GM21576 (cell line): ENCODE measurements at regions not wholly inside any gene's neighbourhood (a gene's known extent, or its start where the extent isn't known, plus 50 kb on each side); places are given as distances from the start of the nearest gene placed in this dataset.

Source experiments
- ATAC-seq: cut with Tn5 transposase; IDR thresholded peaks from one replicate; pipeline ENCODE4 v1.9.1; 2021; ENCODE audit warnings: mild to moderate bottlenecking, moderate library complexity; ENCODE audit not compliant: unreplicated experiment

GRCh38 chr1:61627365-61627764, 97.6 kb downstream of the TM2D1 start:
- no peak for ATAC-seq

- ATAC-seq, result no peak
Measured at GRCh38 chr1:61626816-61627215, 98.1 kb downstream of the TM2D1 start.

- ATAC-seq, result no peak
Measured at GRCh38 chr1:61623852-61624251, 101.1 kb downstream of the TM2D1 start.

- no peak for ATAC-seq
Measured at GRCh38 chr1:61620536-61620935, 104.4 kb downstream of the TM2D1 start.

- no peak for ATAC-seq
Measured at GRCh38 chr1:61618755-61619154, 106.2 kb downstream of the TM2D1 start.

GRCh38 chr1:61618193-61618592, 106.7 kb downstream of the TM2D1 start:
- ATAC-seq, result no peak

GRCh38 chr1:61616830-61617229, 108.1 kb downstream of the TM2D1 start:
- ATAC-seq, result no peak

- ATAC-seq, result no peak
Measured at GRCh38 chr1:61612602-61613001, 112.3 kb downstream of the TM2D1 start.

- no peak for ATAC-seq
Measured at GRCh38 chr1:61609040-61609439, 115.9 kb downstream of the TM2D1 start.

- ATAC-seq, result no peak
Measured at GRCh38 chr1:61607448-61607847, 117.5 kb downstream of the TM2D1 start.

GRCh38 chr1:61606448-61607312, 118.3 kb downstream of the TM2D1 start:
- ATAC-seq, result no peak

- no peak for ATAC-seq
Measured at GRCh38 chr1:61605607-61606321, 119.2 kb downstream of the TM2D1 start.

GRCh38 chr1:61604684-61605083, 120.3 kb downstream of the TM2D1 start:
- no peak for ATAC-seq

- no peak for ATAC-seq
Measured at GRCh38 chr1:61604261-61604660, 120.7 kb downstream of the TM2D1 start.

GRCh38 chr1:61602663-61603062, 122.3 kb downstream of the TM2D1 start:
- ATAC-seq, result no peak

- ATAC-seq, result no peak
Measured at GRCh38 chr1:61597601-61598000, 127.3 kb downstream of the TM2D1 start.

GRCh38 chr1:61593331-61593730, 131.6 kb downstream of the TM2D1 start:
- ATAC-seq, result no peak

GRCh38 chr1:61591351-61591750, 133.6 kb downstream of the TM2D1 start:
- no peak for ATAC-seq

- ATAC-seq, result peak; percentile 97
Measured at GRCh38 chr1:61588736-61589672, 135.9 kb downstream of the TM2D1 start.

- ATAC-seq, result no peak
Measured at GRCh38 chr1:61585714-61586113, 139.2 kb downstream of the TM2D1 start.

GRCh38 chr1:61583703-61584102, 141.2 kb downstream of the TM2D1 start:
- no peak for ATAC-seq
